HG03520 (cell line): ENCODE measurements at regions not wholly inside any gene's neighbourhood (a gene's known extent, or its start where the extent isn't known, plus 50 kb on each side); places are given as distances from the start of the nearest gene placed in this dataset.
"Not testable (repeated sequence)": the region's sequence is repeated elsewhere in the genome, so short reads cannot be mapped to it uniquely, and the experiment has no call there.

Experiments
- ATAC-seq: cut with Tn5 transposase; IDR thresholded peaks from one replicate; pipeline ENCODE4 v1.9.1; 2021; ENCODE audit warnings: mild to moderate bottlenecking, moderate library complexity; ENCODE audit not compliant: unreplicated experiment

GRCh38 chr7:93663561-93664299 is 89.2 kb upstream of the CALCR start:
- ATAC-seq = no peak

- not testable (repeated sequence) for ATAC-seq
These were observed 83.6 kb upstream of the CALCR start for GRCh38 chr7:93658163-93658562.

- ATAC-seq = no peak
These were observed 77.2 kb upstream of the CALCR start for GRCh38 chr7:93651603-93652159.

- ATAC-seq = no peak
These were observed 72.0 kb upstream of the CALCR start for GRCh38 chr7:93646538-93646937.

- no peak for ATAC-seq
These were observed 61.8 kb upstream of the CALCR start for GRCh38 chr7:93636276-93636675.

- ATAC-seq = no peak
These were observed 57.8 kb upstream of the CALCR start for GRCh38 chr7:93632371-93632770.

GRCh38 chr7:93629291-93629801 is 54.8 kb upstream of the CALCR start:
- no peak for ATAC-seq

GRCh38 chr7:93626869-93627268 is 52.3 kb upstream of the CALCR start:
- ATAC-seq = no peak
